RWPE1 (cell line): ENCODE measurements at regions not wholly inside any gene's neighbourhood (a gene's known extent, or its start where the extent isn't known, plus 50 kb on each side); places are given as distances from the start of the nearest gene placed in this dataset.

ENCODE experiments used
- CTCF ChIA-PET: fragments of 350-600 bp; sonication (Branson Sonifier 250); formaldehyde crosslinking; extraction: SDS; loops from one replicate; lab custom pipeline; 2021; lab: Yijun Ruan, JAX
- POLR2A ChIA-PET: fragments of 400-600 bp; formaldehyde crosslinking; extraction: SDS; loops from one replicate; lab custom pipeline; 2020; ENCODE audit warnings: antibody characterized with exemption; ENCODE audit not compliant: low non-redundant PET; lab: Yijun Ruan, JAX
- DNase-seq: peaks from one replicate; pipeline ENCODE4 v3.0.0; 2012; ENCODE audit warnings: low spot score
- H3K27ac ChIP-seq: fragments of 450-650 bp; 2 replicates; pipeline ENCODE4 v1.5.1; 2017
- TF ChIP-seq, protein P1 (sequence below): fragments of 450-650 bp; conservative IDR thresholded peaks from 2 replicates; pipeline ENCODE4 v1.5.1; 2017; ENCODE audit warnings: low read depth, mild to moderate bottlenecking

GRCh38 chr6:12348530-12349511, 58.7 kb downstream of the EDN1 start:
- DNase-seq = peak; percentile 86
- CTCF ChIA-PET = interaction anchor here (1.1 kb wide), 1 partner anchor 254 kb away, joined by 4 read pairs; no protein-coding TSS in a partner anchor
- POLR2A ChIA-PET = interaction anchor here (0.5 kb wide), 3 partner anchors 25 to 62 kb away, joined by 3 to 5 read pairs (median 3); no protein-coding TSS in a partner anchor

GRCh38 chr6:12350644-12351170, 60.5 kb downstream of the EDN1 start:
- TF ChIP-seq, protein P1, sequence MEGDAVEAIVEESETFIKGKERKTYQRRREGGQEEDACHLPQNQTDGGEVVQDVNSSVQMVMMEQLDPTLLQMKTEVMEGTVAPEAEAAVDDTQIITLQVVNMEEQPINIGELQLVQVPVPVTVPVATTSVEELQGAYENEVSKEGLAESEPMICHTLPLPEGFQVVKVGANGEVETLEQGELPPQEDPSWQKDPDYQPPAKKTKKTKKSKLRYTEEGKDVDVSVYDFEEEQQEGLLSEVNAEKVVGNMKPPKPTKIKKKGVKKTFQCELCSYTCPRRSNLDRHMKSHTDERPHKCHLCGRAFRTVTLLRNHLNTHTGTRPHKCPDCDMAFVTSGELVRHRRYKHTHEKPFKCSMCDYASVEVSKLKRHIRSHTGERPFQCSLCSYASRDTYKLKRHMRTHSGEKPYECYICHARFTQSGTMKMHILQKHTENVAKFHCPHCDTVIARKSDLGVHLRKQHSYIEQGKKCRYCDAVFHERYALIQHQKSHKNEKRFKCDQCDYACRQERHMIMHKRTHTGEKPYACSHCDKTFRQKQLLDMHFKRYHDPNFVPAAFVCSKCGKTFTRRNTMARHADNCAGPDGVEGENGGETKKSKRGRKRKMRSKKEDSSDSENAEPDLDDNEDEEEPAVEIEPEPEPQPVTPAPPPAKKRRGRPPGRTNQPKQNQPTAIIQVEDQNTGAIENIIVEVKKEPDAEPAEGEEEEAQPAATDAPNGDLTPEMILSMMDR = no peak
- ChIA-PET POLR2A (no interaction called here), CTCF (no interaction called here)
- no peak for DNase-seq
- no peak overlapping the region; the same call in 1 of the 2 replicates for H3K27ac ChIP-seq

More at GRCh38 chr6:12348530-12349511, 58.7 kb downstream of the EDN1 start:
- TF ChIP-seq, protein P1 = no peak
- H3K27ac ChIP-seq = peak overlapping the region; percentile 80

GRCh38 chr6:12351672-12352071, 61.5 kb downstream of the EDN1 start:
- TF ChIP-seq, protein P1 = no peak
- peak overlapping the region; percentile 26; the same call in 1 of the 2 replicates for H3K27ac ChIP-seq
- POLR2A ChIA-PET = no interaction called here

GRCh38 chr6:12353731-12354130, 63.6 kb downstream of the EDN1 start:
- ChIA-PET POLR2A (no interaction called here), CTCF (interaction anchor here (0.5 kb wide), 1 partner anchor 470 kb away, joined by 3 read pairs; no protein-coding TSS in a partner anchor)
- H3K27ac ChIP-seq = peak overlapping the region; percentile 82
- TF ChIP-seq, protein P1 = no peak
- no peak for DNase-seq

More at GRCh38 chr6:12351672-12352071, 61.5 kb downstream of the EDN1 start:
- DNase-seq = no peak
- CTCF ChIA-PET = no interaction called here

- ChIA-PET POLR2A (no interaction called here), CTCF (no interaction called here)
- H3K27ac ChIP-seq = no peak overlapping the region
- peak; percentile 76 for DNase-seq
- TF ChIP-seq, protein P1 = no peak
These were observed 64.3 kb downstream of the EDN1 start for GRCh38 chr6:12354499-12354898.

DNA sequence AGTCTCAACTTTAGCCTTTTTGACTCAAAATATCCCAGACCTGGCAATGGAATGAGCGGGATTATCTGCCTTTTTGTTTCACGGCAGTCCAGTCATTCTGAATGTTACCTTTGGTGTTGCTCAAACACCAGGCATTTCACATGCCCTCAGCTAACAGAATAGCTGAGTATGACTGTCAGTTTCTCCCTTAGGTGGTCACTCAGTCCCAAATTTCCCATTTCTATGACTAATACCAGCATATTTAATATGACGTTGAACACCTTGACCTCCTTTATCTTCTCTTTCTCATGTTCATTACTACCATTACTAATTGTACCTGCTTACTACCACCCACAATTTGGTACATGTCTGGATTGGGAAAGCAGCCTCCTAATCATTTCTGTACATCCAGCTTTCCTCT, 65.2 kb downstream of the EDN1 start:
- ChIA-PET CTCF (no interaction called here), POLR2A (no interaction called here)
- DNase-seq = peak; percentile 49
- no peak overlapping the region for H3K27ac ChIP-seq
- TF ChIP-seq, protein P1 = no peak
